Adrenal gland (tissue), 9 donors: ENCODE measurements at regions not wholly inside any gene's neighbourhood (a gene's known extent, or its start where the extent isn't known, plus 50 kb on each side); places are given as distances from the start of the nearest gene placed in this dataset.

ENCODE experiments used
- DNase-seq, 7 donors: peaks; one replicate each; pipeline ENCODE4 v3.0.0-alpha.2; 2019 to 2020
- H3K27ac ChIP-seq, 5 donors: fragments of 200-600 bp; sonication (generic) in 4 of 5; 1 replicate in 3 of 5; 2 replicates in 2 of 5; pipeline versions ENCODE4 v1.5.1 to v1.8.0; 2016 to 2020; ENCODE audit warnings: mild to moderate bottlenecking in 1 of 5
- H3K27me3 ChIP-seq: fragments of 200-600 bp; 2 replicates; pipeline ENCODE4 v1.8.0; 2021
- H3K36me3 ChIP-seq, 2 donors: fragments of 200-600 bp; replicated peaks in 1 of 2; 1 replicate in 1 of 2; 2 replicates in 1 of 2; pipeline versions ENCODE4 v1.5.1 to v1.8.0; 2018 to 2022
- H3K4me1 ChIP-seq, 2 donors: fragments of 200-600 bp; replicated peaks in 1 of 2; 1 replicate in 1 of 2; 2 replicates in 1 of 2; pipeline versions ENCODE4 v1.5.1 to v1.8.0; 2018 to 2021
- H3K4me3 ChIP-seq, 4 donors: fragments of 200-600 bp; sonication (generic) in 3 of 4; one replicate each; pipeline ENCODE4 v1.5.1; 2016 to 2018
- H3K9me3 ChIP-seq, 3 donors: fragments of 200-600 bp; sonication (generic) in 1 of 3; replicated peaks in 1 of 3; 1 replicate in 2 of 3; 2 replicates in 1 of 3; pipeline versions ENCODE4 v1.5.1 to v1.8.0; 2016 to 2021
- POLR2A ChIP-seq, 2 donors: fragments of 450-650 bp; IDR thresholded peaks; one replicate each; pipeline ENCODE4 v1.6.1; 2017; ENCODE audit warnings: antibody characterized with exemption in 2 of 2, mild to moderate bottlenecking in 2 of 2, moderate library complexity in 1 of 2
- WGBS, 4 donors: extraction: QIAGEN DNeasy Blood & Tissue Kit in 2 of 4; methylation state at CpG; one replicate each; pipeline versions ENCODE4 v1.1.5 to v1.1.7; 2013 to 2017; 5-methylcytosine and 5-hydroxymethylcytosine counted together
- intact Hi-C, 2 donors: fragments of 100-400 bp; cut with DNase I; formaldehyde crosslinking; loops; one replicate each; pipeline versions ENCODE4 v1.14.1 to v1.15.0; 2022 to 2023
- TF ChIP-seq, protein P1 (sequence below), 6 experiments: fragments of 450-650 bp in 4 of 6; fragments of 200-600 bp in 2 of 6; sonication (generic) in 1 of 6; IDR thresholded peaks; 1 replicate in 5 of 6; 2 replicates in 1 of 6; pipeline versions ENCODE4 v1.5.1 to v1.8.0; 2016 to 2021; ENCODE audit warnings: antibody characterized with exemption in 6 of 6, mild to moderate bottlenecking in 2 of 6, moderate library complexity in 1 of 6
- donor health status: healthy with polysubstance abuse.
- donor health status: Bipolar disorder and iron deficiency.
- donor health status: DM: yes; HTN: yes; CAD: no.
- donor health status: DM: no; HTN: no; CAD: no.
- donor health status: DM: no; HTN: no; CAD: no.

DNA sequence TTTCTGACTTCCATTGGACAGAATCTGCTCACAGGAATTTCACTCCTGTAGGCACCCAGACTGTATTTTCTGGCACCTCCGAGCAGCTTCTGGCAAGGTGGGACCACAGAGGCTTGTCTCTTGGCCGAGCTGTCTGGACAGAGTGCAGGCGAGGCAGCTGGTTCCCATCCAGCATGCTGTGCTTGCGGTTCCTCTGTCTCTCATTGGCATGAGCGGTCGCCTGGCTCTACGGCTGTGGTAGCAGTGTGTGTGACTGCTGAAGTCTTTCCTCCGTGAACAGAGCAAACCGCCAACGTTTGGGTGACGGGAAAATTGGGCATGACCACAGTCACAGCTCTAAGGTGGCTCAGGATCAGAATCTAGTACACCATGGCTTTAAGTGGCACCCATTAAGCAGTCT is 411.7 kb upstream of the NETO1 start:
- Histone ChIP-seq H3K4me3 (no peak overlapping the region), H3K36me3 (no peaks in the 10 kb centered on the region), H3K4me1 (no peaks in the 10 kb centered on the region), H3K9me3 (no peaks in the 10 kb centered on the region), H3K27me3 (no peaks in the 10 kb centered on the region), H3K27ac (no peak overlapping the region)
- no peak for DNase-seq
- intact Hi-C loops: no loop called here
- TF ChIP-seq POLR2A (IDR thresholded peaks at IDR 0.05): no peak
- TF ChIP-seq, protein P1, sequence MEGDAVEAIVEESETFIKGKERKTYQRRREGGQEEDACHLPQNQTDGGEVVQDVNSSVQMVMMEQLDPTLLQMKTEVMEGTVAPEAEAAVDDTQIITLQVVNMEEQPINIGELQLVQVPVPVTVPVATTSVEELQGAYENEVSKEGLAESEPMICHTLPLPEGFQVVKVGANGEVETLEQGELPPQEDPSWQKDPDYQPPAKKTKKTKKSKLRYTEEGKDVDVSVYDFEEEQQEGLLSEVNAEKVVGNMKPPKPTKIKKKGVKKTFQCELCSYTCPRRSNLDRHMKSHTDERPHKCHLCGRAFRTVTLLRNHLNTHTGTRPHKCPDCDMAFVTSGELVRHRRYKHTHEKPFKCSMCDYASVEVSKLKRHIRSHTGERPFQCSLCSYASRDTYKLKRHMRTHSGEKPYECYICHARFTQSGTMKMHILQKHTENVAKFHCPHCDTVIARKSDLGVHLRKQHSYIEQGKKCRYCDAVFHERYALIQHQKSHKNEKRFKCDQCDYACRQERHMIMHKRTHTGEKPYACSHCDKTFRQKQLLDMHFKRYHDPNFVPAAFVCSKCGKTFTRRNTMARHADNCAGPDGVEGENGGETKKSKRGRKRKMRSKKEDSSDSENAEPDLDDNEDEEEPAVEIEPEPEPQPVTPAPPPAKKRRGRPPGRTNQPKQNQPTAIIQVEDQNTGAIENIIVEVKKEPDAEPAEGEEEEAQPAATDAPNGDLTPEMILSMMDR (IDR thresholded peaks at IDR 0.05): no peak
- 63 to 83% (median 74%) methylated on average over 8 to 11 of the region's 11 CpGs for WGBS, 4 donors

DNA sequence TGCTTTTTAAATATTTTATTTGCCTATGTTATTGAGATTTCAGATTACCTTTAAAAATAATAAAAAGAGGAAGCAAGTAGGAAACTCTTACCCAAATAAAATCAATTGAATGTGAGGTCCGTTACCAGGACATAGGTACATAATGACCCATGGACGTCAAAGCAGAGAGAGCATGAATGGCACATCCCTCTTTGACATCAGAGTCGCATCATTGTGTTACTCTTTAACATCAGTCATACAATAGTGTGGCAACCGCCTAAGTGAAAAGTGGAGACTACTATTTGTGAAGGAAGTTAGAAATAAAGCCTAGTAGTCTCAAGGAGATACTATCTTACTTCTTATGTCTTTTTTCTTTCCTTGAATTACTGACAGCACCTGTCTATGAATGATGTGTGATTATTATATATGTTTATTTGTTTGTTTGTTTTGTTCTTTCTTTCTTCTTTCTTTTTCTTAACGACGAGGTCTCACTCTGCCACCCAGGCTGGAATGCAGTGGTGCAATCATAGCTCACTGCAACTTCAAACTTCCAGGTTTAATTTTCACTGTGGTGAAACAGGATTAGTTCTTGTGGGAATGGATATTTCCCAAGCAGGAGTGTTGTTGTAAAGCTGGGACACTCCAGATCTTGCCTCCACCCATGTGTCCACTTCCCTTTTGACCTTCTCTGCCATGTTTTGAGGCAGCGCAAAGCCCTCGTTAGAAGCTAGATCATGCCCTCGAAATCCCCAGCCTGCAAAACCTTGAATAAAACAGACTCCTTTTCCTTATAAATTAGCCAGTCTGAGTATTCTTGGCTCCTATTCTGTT is 407.2 kb upstream of the NETO1 start:
- Histone ChIP-seq H3K36me3 (no peaks in the 10 kb centered on the region), H3K4me1 (no peaks in the 10 kb centered on the region), H3K9me3 (no peaks in the 10 kb centered on the region), H3K27me3 (no peaks in the 10 kb centered on the region), H3K4me3 (no peak overlapping the region), H3K27ac (no peak overlapping the region)
- 74 to 81% (median 77%) methylated on average over 9 of the region's 9 CpGs for WGBS, 4 donors
- intact Hi-C loops: no loop called here
- DNase-seq: no peak
- TF ChIP-seq, protein P1 (IDR thresholded peaks at IDR 0.05): no peak
- no peak for TF ChIP-seq POLR2A (IDR thresholded peaks at IDR 0.05)

GRCh38 chr18:73270920-73271634 is 403.3 kb upstream of the NETO1 start:
- no peak overlapping the region for H3K27ac ChIP-seq
- no peaks in the 10 kb centered on the region for H3K4me1 ChIP-seq
- TF ChIP-seq, protein P1 (IDR thresholded peaks at IDR 0.05): no peak
- TF ChIP-seq POLR2A (IDR thresholded peaks at IDR 0.05): no peak
- no peaks in the 10 kb centered on the region for H3K36me3 ChIP-seq
- DNase-seq: no peak
- intact Hi-C loops: no loop called here
- WGBS, 4 donors: 53 to 57% (median 55%) methylated on average over 10 of the region's 10 CpGs
- no peaks in the 10 kb centered on the region for H3K9me3 ChIP-seq
- H3K27me3 ChIP-seq: no peaks in the 10 kb centered on the region
- no peak overlapping the region for H3K4me3 ChIP-seq

GRCh38 chr18:73264562-73264921 is 396.8 kb upstream of the NETO1 start:
- 59 to 87% (median 79%) methylated on average over 3 to 5 of the region's 5 CpGs for WGBS, 4 donors
- Histone ChIP-seq H3K27me3 (no peaks in the 10 kb centered on the region), H3K4me3 (no peak overlapping the region), H3K9me3 (no peaks in the 10 kb centered on the region), H3K27ac (no peak overlapping the region), H3K36me3 (no peaks in the 10 kb centered on the region), H3K4me1 (no peaks in the 10 kb centered on the region)
- no peak for DNase-seq
- TF ChIP-seq, protein P1 (IDR thresholded peaks at IDR 0.05): no peak
- TF ChIP-seq POLR2A (IDR thresholded peaks at IDR 0.05): no peak
- intact Hi-C loops: no loop called here
